Amniotic epithelial cell (primary cell): ENCODE measurements at regions not wholly inside any gene's neighbourhood (a gene's known extent, or its start where the extent isn't known, plus 50 kb on each side); places are given as distances from the start of the nearest gene placed in this dataset.
"Not testable (repeated sequence)": the region's sequence is repeated elsewhere in the genome, so short reads cannot be mapped to it uniquely, and the experiment has no call there.

ENCODE experiments used
- DNase-seq: peaks from one replicate; pipeline ENCODE4 v3.0.0-alpha.2; 2010; ENCODE audit warnings: low read depth

- DNase-seq, result peak; percentile 27
Measured at GRCh38 chr1:121443001-121443540, 258.3 kb downstream of the SRGAP2C start.

DNA sequence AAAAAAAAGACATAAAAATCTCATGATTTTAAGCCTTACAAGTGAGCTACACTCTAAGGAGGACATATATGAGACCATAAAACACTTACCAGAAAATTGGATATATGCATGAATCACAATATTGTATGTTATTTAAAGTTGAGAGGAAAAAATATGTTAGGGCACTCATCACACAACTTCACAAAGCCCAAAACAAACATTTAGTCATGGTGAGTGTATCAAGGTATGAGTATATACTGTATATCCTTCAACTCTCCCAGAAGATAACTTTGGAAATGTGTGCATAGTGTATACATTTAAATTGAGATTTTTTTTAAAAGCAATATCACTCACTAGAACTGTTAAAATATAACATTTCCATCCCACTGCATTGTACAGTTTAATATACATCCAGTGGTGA, 259.3 kb downstream of the SRGAP2C start:
- DNase-seq, result no peak

- no peak for DNase-seq
Measured at GRCh38 chr1:121445679-121446078, 260.9 kb downstream of the SRGAP2C start.

- DNase-seq, result not testable (repeated sequence)
Measured at GRCh38 chr1:121447280-121447923, 262.6 kb downstream of the SRGAP2C start.

DNA sequence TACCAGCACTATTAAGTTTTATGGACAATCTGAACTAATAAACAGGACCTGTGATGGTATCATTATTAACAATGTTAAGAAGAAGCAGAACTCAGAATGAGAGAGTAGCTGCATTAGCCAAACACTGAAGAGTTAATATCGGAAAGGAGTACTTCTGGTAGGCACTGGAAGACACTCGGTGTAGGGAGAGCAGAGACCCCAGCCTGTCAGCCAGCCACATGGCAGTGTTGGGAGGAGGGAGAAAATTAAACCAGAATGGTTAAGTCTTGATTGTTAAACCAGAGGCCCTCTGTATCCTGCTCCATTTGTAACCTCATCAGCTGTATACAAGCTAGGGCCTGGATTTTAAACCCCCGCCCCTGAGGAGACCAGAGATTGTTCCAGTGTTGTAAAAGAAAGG, 263.3 kb downstream of the SRGAP2C start:
- DNase-seq, result not testable (repeated sequence)

- no peak for DNase-seq
Measured at GRCh38 chr1:121448851-121449250, 264.1 kb downstream of the SRGAP2C start.

DNA sequence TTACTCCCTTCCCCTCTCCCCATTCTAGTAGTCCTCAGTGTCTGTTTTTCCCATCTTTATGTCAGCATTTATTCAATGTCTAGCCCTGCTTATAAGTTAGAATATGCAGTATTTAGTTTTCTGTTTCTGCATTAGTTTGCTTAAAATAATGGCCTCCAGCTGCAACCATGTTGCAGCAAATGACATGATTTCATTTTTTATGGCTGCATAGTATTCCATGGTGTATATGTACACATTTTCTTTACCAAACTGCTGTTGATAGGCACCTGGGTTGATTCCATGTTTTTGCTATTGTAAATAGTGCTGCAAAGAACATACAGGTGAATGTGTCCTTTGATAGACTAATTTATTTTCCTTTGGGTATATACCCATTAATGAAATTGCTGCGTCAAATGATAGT, 267.7 kb downstream of the SRGAP2C start:
- no peak for DNase-seq

- no peak for DNase-seq
Measured at GRCh38 chr1:121458291-121459048, 273.7 kb downstream of the SRGAP2C start.

DNA sequence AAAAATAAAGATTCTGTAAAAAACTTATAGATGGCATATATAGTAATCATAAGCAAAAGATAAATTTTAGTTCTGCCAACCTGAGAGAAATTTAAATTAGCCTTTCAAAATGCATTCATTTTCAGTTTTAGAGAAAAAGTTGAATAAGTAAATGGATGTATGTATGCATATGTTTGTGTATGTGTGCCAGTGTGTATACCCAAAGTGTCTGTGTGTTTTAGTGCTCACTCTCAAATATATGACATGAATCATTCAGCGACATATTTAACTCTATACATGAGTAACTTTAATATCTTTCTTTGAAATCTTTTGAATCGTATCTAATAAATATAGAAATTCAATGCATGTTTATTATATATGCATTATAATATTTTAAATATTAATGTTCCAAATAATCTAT, 274.5 kb downstream of the SRGAP2C start:
- DNase-seq, result no peak

- DNase-seq, result not testable (repeated sequence)
Measured at GRCh38 chr1:121469395-121469794, 284.6 kb downstream of the SRGAP2C start.

DNA sequence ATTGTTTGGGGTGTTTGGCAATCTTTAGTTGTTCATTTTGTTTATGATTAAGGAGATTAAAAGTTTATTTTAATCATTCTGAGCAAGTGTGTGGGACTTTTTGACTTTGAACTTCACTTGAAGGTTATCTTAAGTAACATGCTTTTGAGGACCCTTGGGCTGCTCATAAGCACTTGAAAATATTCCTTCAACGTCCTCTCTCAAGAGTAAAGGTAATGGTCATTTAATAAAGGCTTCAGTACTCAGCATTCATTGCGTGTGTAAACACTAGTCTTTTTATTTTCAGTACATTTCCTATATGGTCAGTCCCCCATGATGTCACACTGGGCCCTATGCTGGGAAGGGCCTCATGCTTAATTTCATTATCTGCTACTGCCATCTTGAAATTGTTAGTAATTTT, 285.6 kb downstream of the SRGAP2C start:
- not testable (repeated sequence) for DNase-seq

GRCh38 chr1:121471523-121471922, 286.7 kb downstream of the SRGAP2C start:
- DNase-seq, result no peak

DNA sequence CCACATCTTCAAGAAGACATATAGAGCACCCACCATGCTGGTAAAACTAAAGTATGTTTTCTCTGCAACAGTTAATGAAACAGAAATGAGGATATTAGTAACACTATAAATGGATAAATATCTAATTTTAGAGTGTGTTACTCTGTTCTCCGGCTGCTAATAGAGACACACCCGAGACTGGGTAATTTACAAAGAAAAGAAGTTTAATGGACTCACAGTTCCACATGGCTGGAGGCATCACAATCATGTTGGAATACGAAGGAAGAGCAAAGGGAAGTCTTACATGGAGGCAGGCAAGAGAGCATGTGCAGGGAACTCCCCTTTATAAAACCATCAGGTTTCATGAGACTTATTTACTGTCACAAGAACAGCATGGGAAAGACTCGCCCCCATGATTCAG, 287.2 kb downstream of the SRGAP2C start:
- no peak for DNase-seq

GRCh38 chr1:121483234-121483633, 298.5 kb downstream of the SRGAP2C start:
- no peak for DNase-seq

DNA sequence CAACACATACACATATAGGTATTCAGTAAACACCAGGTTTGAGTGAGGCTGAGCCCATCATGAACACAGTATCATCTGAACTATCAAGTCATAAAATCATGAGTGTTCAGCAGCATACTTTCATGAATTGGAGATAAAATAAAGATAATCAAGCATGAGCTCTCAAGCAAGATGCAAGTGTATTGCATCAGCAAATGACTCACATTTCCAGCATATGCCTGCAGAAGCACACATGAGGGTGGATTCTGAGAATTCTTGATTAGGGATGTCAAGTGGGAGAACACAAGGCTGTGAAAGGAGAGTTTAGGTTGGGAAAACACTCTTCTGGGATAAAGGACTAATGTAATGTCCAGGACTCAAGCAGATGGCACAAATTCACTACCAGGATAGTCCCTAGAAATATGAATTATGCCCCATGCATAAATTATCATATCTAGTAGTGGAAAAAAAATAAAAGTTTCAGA, 299.2 kb downstream of the SRGAP2C start:
- peak; percentile 93 for DNase-seq

DNA sequence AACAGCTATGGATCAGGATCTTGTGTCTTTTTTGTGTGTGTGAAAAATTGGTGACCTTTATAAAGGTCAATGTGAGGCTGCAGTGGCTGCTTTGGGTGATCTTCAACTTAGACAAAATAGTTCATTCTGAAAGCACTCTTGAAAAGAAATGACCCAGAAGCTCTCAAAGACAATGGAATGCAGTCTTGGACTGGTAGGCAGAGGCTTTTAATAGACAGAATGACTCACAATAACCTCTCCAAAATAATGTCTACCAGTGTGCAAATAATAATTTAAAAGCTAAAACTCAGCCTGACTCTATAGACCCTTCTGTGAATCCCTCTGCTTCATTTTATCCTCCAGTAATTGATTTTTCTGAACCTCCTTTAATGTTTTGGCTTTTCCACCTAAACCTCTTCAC, 310.0 kb downstream of the SRGAP2C start:
- DNase-seq, result not testable (repeated sequence)

- DNase-seq, result peak; percentile 43
Measured at GRCh38 chr1:121511455-121511854, 326.7 kb downstream of the SRGAP2C start.

GRCh38 chr1:121511876-121512275, 327.1 kb downstream of the SRGAP2C start:
- peak; percentile 19 for DNase-seq

GRCh38 chr1:121515235-121515634, 330.5 kb downstream of the SRGAP2C start:
- DNase-seq, result no peak

DNA sequence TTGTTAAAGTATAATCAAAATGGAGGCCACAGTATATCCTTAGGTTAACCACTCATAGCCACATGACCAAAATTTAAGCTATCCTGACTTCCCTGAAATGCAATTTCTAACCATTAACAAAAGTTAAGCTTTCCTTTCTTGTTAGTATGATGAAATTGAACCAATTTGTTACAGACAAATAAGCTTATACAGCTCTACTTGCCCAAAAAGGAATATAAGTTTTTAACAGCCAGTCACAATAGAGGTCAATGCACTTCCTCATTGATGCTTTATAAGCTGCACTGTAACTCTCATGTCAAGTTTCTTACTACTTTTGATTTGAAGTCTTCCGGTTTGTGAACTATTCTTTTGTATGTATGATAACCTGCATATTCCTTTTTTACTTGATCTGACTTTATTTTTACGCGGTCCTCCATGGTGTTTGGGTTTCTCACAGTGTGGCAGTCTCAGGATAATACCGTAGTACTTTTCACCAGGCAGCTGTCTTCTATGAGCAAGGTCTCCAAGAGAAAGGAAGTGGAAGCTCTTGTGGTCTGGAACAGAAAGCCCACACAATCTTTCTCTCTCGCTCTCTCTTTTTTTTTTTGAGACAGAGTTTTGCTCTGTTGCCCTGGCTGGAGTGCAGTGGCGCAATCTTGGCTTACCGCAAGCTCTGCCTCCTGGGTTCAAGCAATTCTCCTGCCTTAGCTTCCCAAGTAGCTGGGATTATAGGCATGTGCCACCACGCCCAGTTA, 331.6 kb downstream of the SRGAP2C start:
- peak; percentile 7 for DNase-seq

- no peak for DNase-seq
Measured at GRCh38 chr1:121517586-121518230, 332.9 kb downstream of the SRGAP2C start.

DNA sequence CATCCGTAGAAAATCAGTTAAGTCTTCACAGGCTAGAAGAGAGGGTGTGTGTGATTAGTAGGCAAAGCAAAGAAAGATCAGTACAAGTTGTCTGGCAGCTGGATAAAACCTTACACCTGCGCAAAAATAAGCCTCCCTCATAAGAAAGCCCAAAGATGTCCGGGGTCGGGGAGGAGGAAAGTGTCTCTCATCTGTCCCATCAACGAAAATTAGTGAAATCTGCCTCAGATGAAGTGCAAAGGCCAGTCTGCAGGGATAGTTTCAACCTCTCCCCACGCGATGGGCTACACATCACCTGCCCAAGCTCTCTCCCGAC, 333.9 kb downstream of the SRGAP2C start:
- no peak for DNase-seq
